Dermis blood vessel endothelial cell (primary cell): ENCODE measurements at regions not wholly inside any gene's neighbourhood (a gene's known extent, or its start where the extent isn't known, plus 50 kb on each side); places are given as distances from the start of the nearest gene placed in this dataset.
"Not testable (repeated sequence)": the region's sequence is repeated elsewhere in the genome, so short reads cannot be mapped to it uniquely, and the experiment has no call there.

Source experiments
- DNase-seq: peaks from one replicate; pipeline ENCODE4 v3.0.0; 2010

DNA sequence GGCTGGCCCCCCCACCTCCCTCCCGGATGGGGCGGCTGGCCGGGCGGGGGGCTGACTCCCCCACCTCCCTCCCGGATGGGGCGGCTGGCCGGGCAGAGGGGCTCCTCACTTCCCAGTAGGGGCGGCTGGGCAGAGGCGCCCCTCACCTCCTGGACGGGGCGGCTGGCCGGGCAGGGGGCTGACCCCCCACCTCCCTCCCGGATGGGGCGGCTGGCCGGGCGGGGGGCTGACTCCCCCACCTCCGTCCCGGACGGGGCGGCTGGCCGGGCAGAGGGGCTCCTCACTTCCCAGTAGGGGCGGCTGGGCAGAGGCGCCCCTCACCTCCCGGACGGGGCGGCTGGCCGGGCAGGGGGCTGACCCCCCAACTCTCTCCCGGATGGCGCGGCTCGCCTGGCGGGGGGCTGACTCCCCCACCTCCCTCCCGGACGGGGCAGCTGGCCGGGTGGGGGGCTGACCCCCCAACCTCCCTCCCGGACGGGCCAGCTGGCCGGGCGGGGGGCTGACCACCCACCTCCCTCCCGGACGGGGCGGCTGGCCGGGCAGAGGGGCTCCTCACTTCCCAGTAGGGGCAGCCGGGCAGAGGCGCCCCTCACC, 194.1 kb upstream of the GRIA1 start:
- DNase-seq = not testable (repeated sequence)

DNA sequence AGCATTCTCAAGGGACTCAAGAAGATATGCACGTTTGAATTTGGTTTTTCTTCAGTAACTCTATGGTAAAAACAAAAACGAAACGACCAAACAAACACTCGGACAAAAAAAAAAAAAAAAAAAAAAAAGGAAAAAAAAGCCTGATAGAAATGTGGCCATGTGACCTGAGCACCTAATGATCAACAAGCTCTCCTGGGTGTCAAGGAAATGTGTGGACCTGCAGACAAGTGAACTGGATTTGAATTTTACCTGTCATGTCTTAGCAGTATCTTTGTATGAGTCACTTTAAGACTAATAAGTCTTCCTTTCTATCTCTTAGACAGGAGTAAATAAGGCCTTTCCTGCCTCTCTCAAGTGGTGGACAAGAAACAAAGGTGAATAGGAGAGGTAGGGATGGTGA, 190.6 kb upstream of the GRIA1 start:
- DNase-seq = no peak

DNA sequence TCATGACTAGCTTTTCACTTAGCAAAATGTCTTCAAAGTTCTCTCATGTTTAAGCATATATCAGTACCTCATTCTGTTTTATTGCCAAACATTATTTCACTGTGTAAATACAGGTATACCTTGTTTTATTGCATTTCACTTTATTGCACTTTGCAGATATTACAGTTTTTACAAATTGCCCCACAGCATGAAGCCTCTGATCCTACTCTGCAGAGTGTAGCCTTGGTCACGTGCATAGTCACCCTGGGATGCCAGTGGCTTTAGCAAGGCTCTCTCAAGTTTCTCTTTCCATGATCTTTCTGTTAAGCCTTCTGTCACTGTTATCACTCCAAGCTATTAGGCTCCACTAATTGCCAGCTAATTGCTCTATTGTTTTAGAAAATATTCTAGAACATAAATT, 182.2 kb upstream of the GRIA1 start:
- DNase-seq = no peak

DNA sequence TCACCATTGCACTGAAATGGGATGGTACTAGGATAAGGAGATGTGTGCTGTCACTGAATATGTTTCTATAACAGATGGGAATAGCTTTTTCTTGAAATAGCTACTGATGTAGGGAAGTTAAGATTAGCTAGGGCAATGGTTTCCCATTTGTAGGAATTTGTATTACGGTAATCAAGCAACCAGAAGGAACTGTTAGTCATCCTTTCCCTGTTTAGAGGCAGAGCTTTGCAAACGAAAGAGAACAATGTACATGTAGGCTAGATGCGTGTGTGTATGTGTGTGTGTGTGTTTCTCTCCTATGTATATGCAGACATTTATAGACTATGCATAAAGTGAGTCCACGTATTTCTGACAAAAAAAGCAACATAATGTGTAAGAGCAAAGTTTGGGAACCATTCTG, 171.9 kb upstream of the GRIA1 start:
- no peak for DNase-seq

DNA sequence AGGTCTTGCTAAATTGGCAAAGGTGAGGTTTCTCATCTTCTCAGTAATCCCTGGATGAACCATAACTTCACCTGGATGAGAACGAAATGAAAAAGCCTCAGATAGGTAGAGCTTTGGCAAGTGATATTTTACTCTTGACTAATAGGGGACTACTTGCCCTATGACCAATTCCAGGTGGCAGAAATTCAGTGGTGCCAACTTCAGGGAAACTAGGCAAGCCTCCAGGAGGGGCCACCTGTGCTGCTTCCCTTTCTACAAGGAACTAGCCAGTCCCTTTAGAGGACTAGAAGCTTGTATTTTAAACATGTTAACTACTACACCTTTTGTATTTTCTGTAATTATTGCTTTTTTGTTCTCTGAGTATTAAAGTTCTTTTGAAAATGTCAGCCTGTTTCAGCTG, 169.0 kb upstream of the GRIA1 start:
- DNase-seq = no peak

DNA sequence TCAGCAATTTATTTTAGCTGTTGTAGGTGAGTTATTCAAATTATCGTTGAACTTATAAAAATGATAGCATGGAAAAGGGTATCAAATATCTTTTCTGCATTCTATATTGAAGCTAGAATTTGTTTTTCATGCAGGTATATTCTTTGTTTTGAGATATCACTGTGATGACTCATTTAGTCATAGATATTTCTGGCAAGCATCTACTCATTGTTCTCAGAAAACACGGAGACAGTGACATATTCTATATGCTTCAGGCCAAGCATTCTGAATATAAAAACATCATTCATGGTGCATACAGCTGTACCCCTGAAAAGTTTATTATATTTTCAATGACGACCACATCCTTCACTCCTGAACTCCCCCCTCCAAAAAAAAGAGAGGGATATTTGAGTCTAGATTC, 150.3 kb upstream of the GRIA1 start:
- no peak for DNase-seq

DNA sequence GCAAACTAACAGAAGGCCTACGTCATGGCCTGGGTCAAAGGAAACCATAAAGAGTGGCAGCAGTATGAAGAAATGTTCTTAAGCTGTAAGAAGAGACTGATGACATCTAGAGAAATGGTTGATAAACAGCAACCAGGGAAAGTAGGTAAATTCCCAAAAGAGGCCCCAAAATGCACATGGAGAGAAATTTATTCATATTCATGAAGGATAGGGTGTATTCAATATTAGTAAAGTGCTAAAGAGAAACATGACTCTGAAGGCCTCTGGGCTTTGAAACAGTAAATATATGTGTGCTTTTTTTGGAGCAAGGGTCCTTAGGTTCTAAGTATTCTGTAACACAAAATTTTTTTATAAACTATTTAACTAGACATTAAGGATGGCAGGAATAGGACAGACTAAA, 149.7 kb upstream of the GRIA1 start:
- no peak for DNase-seq

DNA sequence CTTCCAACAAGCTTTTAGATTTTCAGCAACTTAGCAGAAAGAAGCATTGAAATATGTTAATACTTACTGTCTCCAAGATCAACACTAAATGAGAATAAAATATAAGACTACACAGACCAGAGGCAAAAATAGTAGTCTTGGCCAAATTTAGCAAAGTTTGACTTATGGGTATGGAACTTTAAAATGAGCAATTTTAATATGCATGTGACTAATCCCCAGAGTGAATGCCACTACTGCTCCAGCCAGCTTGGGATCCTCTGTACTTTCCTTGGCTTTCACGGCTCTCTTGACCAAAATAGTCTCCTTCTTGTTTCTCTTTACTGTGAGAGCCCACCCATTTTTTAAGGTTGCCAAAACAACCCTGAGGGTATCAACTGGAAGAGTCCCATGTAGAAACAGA, 148.0 kb upstream of the GRIA1 start:
- no peak for DNase-seq

DNA sequence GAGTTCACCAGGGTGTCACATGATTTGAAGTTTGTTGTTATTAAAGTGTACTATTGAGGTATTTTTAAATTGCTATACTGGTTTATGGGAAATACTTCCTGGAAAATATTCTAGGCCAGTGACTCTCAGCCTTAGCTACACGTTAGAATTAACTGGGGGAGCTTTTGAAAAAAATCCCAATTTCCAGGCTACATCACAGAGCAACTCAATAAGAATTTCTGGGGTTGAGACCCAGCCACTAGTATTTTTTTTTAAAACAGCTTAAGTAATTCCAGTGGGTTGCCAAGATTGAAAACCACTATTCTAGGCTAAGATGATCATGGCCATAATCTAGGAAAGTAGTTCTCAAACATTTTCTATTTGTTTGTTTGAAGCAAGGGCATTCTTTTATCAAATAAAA, 142.9 kb upstream of the GRIA1 start:
- no peak for DNase-seq

DNA sequence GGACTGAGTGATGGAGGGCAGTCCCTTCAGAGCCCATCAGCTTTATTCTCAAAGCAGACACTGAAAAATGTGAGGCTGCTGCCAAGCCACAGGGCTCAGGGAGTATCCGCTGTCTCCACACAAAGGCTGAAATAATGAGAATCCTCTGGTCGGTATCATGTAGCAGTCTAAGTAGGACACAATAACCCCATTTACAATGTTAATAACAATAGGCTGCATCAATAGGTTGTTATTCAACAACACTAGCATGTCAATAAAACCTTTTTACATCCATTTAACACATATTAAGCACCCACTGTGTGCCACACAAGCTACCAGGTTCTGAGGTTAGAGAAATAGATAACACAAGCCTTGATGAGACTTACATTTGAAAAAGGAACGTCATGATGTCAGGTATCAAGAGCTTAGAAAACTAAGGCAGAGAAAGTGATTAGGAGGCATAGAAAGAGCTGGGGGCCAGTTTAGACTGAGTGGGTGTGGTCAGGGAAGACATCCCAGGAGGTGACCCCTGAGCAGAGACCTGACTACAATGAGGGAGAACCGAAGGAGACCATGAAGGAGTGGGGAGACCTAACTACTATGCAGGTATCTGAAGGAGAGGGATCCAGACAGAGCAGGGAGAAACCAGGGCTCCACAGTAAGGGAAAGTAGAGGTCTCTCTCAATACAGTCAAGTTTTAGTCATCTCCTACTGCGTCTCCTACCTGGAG, 140.1 kb upstream of the GRIA1 start:
- DNase-seq = no peak

DNA sequence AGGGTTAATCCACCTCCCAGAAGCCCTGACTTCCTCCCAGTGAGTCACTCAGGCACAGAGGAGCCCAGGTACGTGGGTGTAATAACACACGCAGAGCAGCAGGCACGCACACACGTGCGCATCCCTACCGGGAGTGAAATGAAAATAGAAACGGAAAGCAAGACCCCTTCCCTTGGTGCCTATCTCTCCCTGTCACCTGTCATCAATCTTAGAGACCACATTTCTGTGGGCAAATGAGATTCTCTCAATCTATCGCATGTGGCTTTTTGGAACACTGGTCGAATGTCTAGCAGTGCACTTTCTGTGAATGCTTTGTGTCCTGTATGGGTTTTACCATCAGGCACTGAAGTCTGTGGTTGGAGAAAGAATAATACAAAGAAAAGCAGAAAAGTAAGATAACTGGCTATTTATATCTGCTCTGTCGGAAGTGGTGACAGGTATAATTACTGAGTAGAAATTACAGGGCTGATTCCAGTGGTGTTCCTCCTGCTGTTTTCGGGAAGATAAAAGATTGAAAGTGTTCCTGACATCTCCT, 137.7 kb upstream of the GRIA1 start:
- DNase-seq = no peak

DNA sequence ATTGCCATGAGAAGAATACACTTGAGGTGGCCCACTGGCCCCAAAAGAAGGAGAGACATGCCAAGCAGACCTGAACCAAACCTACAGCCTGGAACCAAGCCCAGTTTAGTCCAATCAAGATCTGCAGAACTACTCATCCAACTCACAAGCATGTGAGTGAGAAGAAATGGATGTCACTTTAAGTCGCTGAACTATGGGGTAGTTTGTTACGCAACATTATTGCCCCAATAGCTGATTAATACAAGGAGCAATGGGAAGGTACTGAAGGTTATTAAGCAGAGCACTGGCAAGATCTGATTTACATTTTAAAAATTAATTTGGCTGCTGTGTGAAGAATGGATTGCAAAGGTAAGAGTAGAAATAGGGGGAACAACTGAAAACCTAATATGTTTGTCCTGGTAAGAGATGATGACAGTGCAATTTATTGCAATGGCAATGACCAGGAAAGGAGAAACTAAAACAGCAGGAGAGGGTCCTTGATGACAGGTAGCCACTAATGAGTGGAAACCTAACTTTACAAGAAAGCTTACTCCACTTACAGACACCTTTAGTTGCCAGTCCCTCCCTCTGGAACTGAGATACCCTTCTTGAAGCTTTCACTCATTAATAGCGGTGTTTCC, 132.9 kb upstream of the GRIA1 start:
- DNase-seq = no peak

DNA sequence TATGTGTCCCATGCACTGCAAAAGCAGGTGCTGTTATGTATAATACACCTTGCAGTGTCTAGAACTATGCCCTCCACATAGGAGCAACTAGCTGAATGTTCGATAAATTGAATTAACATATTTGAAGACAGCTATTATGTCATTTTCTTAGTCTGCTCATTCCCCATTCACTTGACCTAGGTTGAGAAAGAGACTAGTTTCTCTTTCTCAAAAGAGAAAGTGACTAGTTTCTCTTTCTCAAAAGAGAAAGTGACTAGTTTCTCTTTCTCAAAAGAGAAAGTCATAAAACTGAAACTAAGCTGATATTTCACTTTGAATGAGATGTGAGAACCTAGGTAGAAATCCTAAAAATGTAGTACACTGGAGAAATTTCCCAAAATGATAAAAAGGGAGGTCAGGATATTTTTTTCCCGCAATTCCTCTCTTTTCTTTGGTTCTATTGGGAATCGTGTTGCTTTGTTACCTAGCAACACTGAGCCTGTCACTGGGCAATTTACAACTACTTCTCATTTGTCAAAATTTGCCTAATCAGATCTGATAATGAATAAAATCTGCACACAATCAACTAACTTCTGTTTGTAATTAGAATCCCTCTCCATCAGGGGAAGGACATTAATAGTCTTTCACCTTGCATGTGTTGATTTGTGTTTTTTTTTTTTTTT, 132.0 kb upstream of the GRIA1 start:
- no peak for DNase-seq

DNA sequence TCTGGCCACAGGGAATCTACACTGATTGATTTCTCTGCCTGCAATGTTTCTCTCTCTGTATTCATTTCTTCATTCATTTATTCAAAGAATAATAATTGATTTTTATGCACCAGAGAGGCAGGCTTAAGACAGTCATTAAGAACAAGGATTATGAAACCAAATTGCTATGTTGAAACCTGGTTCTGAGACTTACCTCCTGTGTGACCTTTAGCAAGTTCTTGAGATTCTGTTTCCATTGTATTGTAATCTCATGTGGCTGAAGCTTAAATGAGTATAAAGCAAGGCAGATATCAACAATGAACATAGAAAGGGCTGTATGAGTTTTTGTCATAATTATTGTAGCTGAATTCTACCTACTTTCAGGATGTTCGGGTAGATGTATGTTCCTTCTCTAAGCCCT, 129.6 kb upstream of the GRIA1 start:
- no peak for DNase-seq

DNA sequence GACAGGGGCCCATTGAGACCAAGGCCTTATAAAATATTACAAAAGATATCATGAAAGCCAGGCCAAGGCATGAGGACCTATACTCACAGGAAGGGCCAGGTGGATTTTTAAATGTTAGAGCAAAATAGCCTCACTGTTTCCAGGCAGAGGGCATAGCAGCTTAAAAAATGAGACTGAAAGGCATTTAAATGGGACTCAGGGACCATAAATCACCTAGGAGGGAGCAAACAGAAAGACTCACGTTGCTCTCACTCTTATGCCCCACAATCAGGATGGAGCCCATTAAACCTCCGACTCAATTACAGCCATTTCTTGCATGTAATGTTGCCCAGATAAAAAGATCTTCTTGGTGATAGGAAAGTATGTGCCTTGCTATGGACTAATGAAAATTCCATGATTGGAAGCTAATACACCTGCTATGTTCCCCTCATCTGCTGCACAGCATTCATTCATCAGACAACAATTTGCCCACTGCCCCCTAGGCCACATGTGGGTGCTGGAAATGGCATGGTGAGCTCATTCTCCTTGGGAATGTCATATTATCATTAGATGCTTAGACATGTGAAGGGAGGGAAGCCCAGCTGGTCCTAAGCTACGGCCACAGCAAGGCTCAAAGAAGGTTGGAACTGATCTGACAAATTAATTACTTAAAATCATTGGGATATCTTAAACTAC, 128.6 kb upstream of the GRIA1 start:
- DNase-seq = no peak

DNA sequence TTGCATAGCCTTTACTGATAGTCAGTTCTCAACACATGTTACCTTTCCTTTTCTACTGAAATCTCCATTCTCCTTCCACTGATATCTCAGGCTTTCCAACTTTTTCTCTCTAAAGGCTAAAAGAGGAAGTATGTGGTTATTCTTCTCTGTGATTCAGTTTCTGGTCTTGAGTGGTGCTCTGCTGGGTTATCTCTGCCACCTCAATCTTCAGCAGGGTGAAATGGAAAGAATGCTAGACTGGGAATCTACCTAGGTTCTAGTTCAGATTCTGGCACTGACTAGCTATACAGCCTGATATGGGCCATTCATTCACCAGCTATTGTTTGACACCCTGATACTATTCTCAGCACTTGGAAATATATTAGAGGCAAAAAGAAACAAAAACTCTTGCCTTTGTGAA, 124.9 kb upstream of the GRIA1 start:
- DNase-seq = no peak

DNA sequence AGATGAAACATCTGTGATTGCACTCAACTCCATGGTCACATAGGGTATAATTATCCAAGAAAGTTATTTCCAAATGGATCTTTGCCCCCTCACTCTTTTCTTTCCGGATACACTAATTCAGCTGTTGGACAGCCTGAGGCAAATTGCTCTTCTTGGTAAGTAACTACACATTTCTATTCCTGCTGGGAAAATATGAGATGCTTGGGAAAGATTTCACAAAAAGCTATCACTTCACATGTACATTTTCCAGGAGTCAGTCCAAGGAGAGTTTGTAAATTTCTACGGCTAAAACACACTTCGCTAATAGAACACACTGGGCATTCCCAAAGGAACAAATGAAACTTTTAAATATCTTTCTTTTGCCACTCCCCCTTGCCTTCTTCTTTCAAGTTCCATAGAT, 123.0 kb upstream of the GRIA1 start:
- DNase-seq = no peak

DNA sequence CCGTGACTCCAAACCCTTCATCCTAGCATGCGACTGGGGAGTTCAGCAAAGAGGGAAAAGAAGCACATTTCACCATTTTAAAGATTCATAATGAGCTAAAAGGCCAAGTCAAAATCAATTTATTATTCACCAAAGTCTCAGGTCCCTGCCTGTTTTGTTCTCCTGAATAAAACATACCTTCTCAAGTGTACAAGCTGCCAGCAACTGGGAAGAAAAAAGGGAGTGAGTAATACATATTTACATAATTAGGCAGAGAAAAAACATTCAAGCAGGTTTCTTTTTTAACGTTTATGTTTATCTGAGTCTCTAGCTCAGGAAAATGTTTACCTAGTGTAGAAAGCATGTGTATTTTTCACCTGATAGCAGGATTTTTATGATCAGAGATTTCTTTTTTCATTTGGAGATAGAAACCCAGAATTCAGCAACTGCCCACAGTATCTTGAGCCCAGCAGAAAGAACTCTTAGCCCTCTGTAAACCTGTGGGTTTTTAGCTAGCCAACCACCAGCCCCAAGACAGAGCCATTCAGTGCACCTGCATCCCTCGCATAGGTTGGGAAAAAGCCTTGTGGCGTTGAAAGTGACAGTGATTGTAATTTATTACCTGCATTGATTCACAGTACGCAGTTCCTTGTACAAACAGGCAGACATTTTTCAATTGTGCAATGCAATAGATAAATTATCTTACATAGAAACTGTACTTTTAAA, 117.9 kb upstream of the GRIA1 start:
- no peak for DNase-seq

DNA sequence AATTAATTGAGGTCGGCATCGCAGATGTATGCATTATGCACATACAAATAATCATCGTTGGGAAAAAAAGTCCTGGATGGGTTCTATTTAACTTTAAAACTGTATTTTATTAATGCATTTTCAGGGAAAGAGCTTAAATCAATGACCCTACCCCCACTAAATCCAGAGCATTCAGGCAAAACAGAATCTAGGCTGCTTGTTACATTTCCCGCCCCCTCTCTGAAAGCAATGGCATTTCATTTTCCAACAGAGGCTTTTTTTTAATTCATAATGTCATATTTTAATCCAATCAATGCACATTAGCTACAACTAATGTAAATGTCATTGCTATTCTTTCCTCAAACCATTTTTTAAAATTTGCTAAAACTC, 117.4 kb upstream of the GRIA1 start:
- DNase-seq = no peak

DNA sequence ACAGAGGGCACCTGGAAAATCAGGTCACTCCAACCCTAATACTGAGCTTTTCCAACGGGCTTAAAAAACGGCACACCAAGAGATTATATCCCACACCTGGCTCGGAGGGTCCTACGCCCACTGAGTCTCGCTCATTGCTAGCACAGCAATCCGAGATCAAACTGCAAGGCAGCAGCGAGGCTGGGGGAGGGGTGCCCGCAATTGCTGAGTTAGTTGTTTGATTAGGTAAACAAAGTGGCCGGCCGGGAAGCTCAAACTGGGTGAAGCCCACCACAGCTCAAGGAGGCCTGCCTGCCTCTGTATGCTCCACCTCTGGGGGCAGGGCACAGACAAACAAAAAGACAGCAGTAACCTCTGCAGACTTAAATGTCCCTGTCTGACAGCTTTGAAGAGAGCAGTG, 108.8 kb upstream of the GRIA1 start:
- DNase-seq = not testable (repeated sequence)

DNA sequence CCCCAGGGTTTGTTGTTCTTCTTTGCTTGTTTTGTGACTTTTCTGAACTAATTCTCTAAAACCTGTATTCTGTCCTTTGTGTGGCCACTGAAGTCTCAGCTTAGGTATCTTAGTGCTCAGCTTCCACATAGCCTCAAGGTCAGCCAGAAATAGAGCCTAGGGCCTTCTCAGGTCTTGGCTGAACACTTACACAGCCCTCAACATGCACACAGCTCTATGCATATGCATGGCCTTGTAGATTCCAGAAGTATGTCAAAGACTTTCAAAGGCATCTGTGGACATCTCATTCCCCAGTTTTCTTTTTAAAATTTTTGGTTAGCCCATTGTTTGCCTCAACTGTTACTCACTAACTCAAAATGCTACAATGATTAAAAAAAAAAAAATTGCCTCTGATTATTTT, 99.9 kb upstream of the GRIA1 start:
- no peak for DNase-seq

DNA sequence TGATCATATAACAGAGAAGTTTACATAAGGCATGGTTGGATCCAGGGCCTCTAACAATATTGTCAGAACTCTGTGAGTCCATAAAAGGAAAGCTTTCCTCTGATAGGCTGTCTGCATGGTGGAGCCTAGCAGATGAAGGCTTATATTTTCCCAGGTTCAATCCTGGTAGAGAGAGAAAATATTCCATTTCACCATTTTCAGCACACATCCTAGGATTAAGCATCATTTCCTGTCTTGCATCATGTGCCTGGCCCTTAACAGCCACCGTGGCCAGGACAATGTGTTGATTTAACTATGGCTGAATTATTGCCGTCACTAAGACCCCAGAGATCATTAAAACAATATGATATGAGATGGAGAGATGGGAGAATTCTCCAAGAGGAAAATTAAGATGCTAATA, 90.9 kb upstream of the GRIA1 start:
- no peak for DNase-seq

DNA sequence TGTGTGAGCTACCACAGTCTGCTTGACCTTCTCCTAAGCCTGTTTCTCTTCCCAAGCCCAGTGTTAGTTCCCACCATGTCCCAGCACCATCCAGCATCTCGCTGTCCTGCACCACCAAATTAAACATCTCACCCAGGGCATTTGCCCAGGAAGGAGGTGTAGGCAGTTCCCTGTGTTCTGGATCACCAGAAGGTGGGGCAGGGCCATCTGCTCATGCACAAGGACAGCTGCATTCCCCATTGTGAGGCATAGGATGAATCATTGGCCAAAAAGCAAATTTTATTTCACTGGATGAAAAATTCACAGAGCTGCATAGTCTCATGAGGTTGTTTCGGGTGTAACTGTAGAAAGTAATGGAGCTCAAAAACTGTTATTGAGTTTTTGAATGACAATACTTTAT, 89.5 kb upstream of the GRIA1 start:
- DNase-seq = no peak
